ENCODE measurements at regions not wholly inside any gene's neighbourhood (a gene's known extent, or its start where the extent isn't known, plus 50 kb on each side); places are given as distances from the start of the nearest gene placed in this dataset.
"Not testable (repeated sequence)": the region's sequence is repeated elsewhere in the genome, so short reads cannot be mapped to it uniquely, and the experiment has no call there.

- no peak for DNase-seq
Measured at GRCh38 chr13:61905054-61905453, 489.4 kb upstream of the PCDH20 start.

GRCh38 chr13:61901946-61902541 lies 486.4 kb upstream of the PCDH20 start:
- DNase-seq: no peak

- DNase-seq: no peak
Measured at GRCh38 chr13:61900033-61900432, 484.4 kb upstream of the PCDH20 start.

GRCh38 chr13:61898207-61898606 lies 482.6 kb upstream of the PCDH20 start:
- no peak for DNase-seq

GRCh38 chr13:61891401-61891800 lies 475.8 kb upstream of the PCDH20 start:
- no peak for DNase-seq

- DNase-seq: no peak
Measured at GRCh38 chr13:61884830-61885229, 469.2 kb upstream of the PCDH20 start.

GRCh38 chr13:61880578-61881283 lies 465.1 kb upstream of the PCDH20 start:
- no peak for DNase-seq

- not testable (repeated sequence) for DNase-seq
Measured at GRCh38 chr13:61878565-61878964, 462.9 kb upstream of the PCDH20 start.

GRCh38 chr13:61874970-61875579 lies 459.4 kb upstream of the PCDH20 start:
- DNase-seq: no peak

- no peak for DNase-seq
Measured at GRCh38 chr13:61873717-61874116, 458.1 kb upstream of the PCDH20 start.

GRCh38 chr13:61857198-61857597 lies 441.5 kb upstream of the PCDH20 start:
- DNase-seq: no peak

- no peak for DNase-seq
Measured at GRCh38 chr13:61852116-61852619, 436.5 kb upstream of the PCDH20 start.

- no peak for DNase-seq
Measured at GRCh38 chr13:61850794-61851193, 435.1 kb upstream of the PCDH20 start.

- no peak for DNase-seq
Measured at GRCh38 chr13:61838568-61838967, 422.9 kb upstream of the PCDH20 start.

GRCh38 chr13:61833228-61833627 lies 417.6 kb upstream of the PCDH20 start:
- DNase-seq: no peak

- peak; percentile 25 for DNase-seq
Measured at GRCh38 chr13:61831026-61831425, 415.4 kb upstream of the PCDH20 start.

GRCh38 chr13:61830475-61830874 lies 414.8 kb upstream of the PCDH20 start:
- peak; percentile 41 for DNase-seq

- DNase-seq: no peak
Measured at GRCh38 chr13:61824168-61824567, 408.5 kb upstream of the PCDH20 start.

- no peak for DNase-seq
Measured at GRCh38 chr13:61812286-61812685, 396.6 kb upstream of the PCDH20 start.

- no peak for DNase-seq
Measured at GRCh38 chr13:61810065-61810464, 394.4 kb upstream of the PCDH20 start.

- no peak for DNase-seq
Measured at GRCh38 chr13:61797397-61797796, 381.7 kb upstream of the PCDH20 start.

- DNase-seq: no peak
Measured at GRCh38 chr13:61795580-61795979, 379.9 kb upstream of the PCDH20 start.

- DNase-seq: no peak
Measured at GRCh38 chr13:61779456-61779855, 363.8 kb upstream of the PCDH20 start.
